ENCODE measurements at regions not wholly inside any gene's neighbourhood (a gene's known extent, or its start where the extent isn't known, plus 50 kb on each side); places are given as distances from the start of the nearest gene placed in this dataset.
"Not testable (repeated sequence)": the region's sequence is repeated elsewhere in the genome, so short reads cannot be mapped to it uniquely, and the experiment has no call there.

GRCh38 chr7:35955735-35956134 lies 154.9 kb downstream of the SEPTIN7 start:
- H4K8ac ChIP-seq (replicated peaks; ENCODE audit: insufficient read length, low read depth, low read length); H4K20me1 ChIP-seq (ENCODE audit: control insufficient read depth, insufficient read depth, insufficient read length); H3K9me3 Mint-ChIP-seq; H2BK5ac ChIP-seq (ENCODE audit: insufficient read length, low read length); H2AFZ ChIP-seq (ENCODE audit: low read length); H3K18ac ChIP-seq (ENCODE audit: insufficient read length, low read depth, low read length); H3K36me3 Mint-ChIP-seq (ENCODE audit: insufficient read depth in 1 of 3, low read depth in 3 of 3); DNase-seq; H4K5ac ChIP-seq (ENCODE audit: insufficient read length, low read depth, low read length); H3K23me2 ChIP-seq (ENCODE audit: insufficient read length, low read depth, low read length, poor library complexity, severe bottlenecking); H3K27ac Mint-ChIP-seq; H3K56ac ChIP-seq (ENCODE audit: insufficient read length, low read depth, low read length); H2BK120ac ChIP-seq (ENCODE audit: low read depth, low read length, poor library complexity, severe bottlenecking); H3K4me1 ChIP-seq (ENCODE audit: insufficient read depth, low read length); H3K4me3 Mint-ChIP-seq; H3K9me3 ChIP-seq (ENCODE audit: control insufficient read depth, low read depth, low read length); H3K4ac ChIP-seq (ENCODE audit: low read depth, low read length); H2BK15ac ChIP-seq (ENCODE audit: low read depth, low read length); H3K4me2 ChIP-seq (ENCODE audit: insufficient read depth, insufficient read length, low read length); H3T11ph ChIP-seq (ENCODE audit: low read length); H3K27me3 Mint-ChIP-seq (ENCODE audit: low read depth); H3K4me1 Mint-ChIP-seq; H2BK12ac ChIP-seq (ENCODE audit: insufficient read length, low read depth, low read length); H3K27ac ChIP-seq (ENCODE audit: insufficient read length, low read depth, low read length); H3K79me2 ChIP-seq (ENCODE audit: insufficient read depth, low read length); H3K14ac ChIP-seq (ENCODE audit: insufficient read depth, low read length); H3K23ac ChIP-seq (ENCODE audit: insufficient read length, low read depth, low read length); H4K91ac ChIP-seq (ENCODE audit: insufficient read length, low read depth, low read length); H2AK5ac ChIP-seq (ENCODE audit: insufficient read length, low read length); H3K9ac ChIP-seq (ENCODE audit: extremely low read depth, insufficient read length, low read length); H3K27me3 ChIP-seq (ENCODE audit: insufficient read depth, low read length); H3K79me1 ChIP-seq (ENCODE audit: insufficient read depth, low read depth, low read length, poor library complexity, severe bottlenecking); H2BK20ac ChIP-seq (ENCODE audit: low read depth, low read length, poor library complexity, severe bottlenecking): not testable (repeated sequence)
- WGBS (ENCODE audit: extremely low coverage, insufficient read length, low lambda C conversion rate), result no CpG with 5 or more reads among the region's 13 CpGs

DNA sequence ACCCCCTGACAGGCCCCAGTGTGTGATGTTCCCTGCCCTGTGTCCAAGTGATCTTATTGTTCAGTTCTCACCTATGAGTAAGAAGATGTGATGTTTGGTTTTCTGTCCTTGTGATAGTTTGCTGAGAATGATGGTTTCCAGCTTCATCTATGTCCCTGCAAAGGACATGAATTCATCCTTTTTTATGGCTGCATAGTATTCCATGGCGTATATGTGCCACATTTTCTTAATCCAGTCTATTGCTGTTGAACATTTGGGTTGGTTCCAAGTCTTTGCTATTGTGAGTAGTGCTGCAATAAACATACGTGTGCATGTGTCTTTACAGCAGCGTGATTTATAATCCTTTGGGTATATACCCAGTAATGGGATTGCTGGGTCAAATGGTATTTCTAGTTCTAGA lies 156.1 kb downstream of the SEPTIN7 start:
- not testable (repeated sequence) for H3K23ac ChIP-seq (ENCODE audit: insufficient read length, low read depth, low read length); H3K18ac ChIP-seq (ENCODE audit: insufficient read length, low read depth, low read length)
- no CpG with 5 or more reads among the region's 3 CpGs for WGBS (ENCODE audit: extremely low coverage, insufficient read length, low lambda C conversion rate)

More for the DNA sequence above, 156.1 kb downstream of the SEPTIN7 start:
- H3K9me3 Mint-ChIP-seq; H3K23me2 ChIP-seq (ENCODE audit: insufficient read length, low read depth, low read length, poor library complexity, severe bottlenecking); H2BK120ac ChIP-seq (ENCODE audit: low read depth, low read length, poor library complexity, severe bottlenecking); H3K9ac ChIP-seq (ENCODE audit: extremely low read depth, insufficient read length, low read length); H2BK15ac ChIP-seq (ENCODE audit: low read depth, low read length); H3K79me1 ChIP-seq (ENCODE audit: insufficient read depth, low read depth, low read length, poor library complexity, severe bottlenecking); H3K14ac ChIP-seq (ENCODE audit: insufficient read depth, low read length); H3K4ac ChIP-seq (ENCODE audit: low read depth, low read length); H3K27ac Mint-ChIP-seq; H4K20me1 ChIP-seq (ENCODE audit: control insufficient read depth, insufficient read depth, insufficient read length); H3K4me1 Mint-ChIP-seq; H3K56ac ChIP-seq (ENCODE audit: insufficient read length, low read depth, low read length); H4K5ac ChIP-seq (ENCODE audit: insufficient read length, low read depth, low read length); H3K36me3 Mint-ChIP-seq (ENCODE audit: insufficient read depth in 1 of 3, low read depth in 3 of 3); DNase-seq; H3K27me3 Mint-ChIP-seq (ENCODE audit: low read depth); H3K27me3 ChIP-seq (ENCODE audit: insufficient read depth, low read length); H2BK12ac ChIP-seq (ENCODE audit: insufficient read length, low read depth, low read length); H4K8ac ChIP-seq (replicated peaks; ENCODE audit: insufficient read length, low read depth, low read length); H2AFZ ChIP-seq (ENCODE audit: low read length); H3K4me3 Mint-ChIP-seq; H3K4me1 ChIP-seq (ENCODE audit: insufficient read depth, low read length); H4K91ac ChIP-seq (ENCODE audit: insufficient read length, low read depth, low read length); H3T11ph ChIP-seq (ENCODE audit: low read length); H3K9me3 ChIP-seq (ENCODE audit: control insufficient read depth, low read depth, low read length); H3K27ac ChIP-seq (ENCODE audit: insufficient read length, low read depth, low read length); H2AK5ac ChIP-seq (ENCODE audit: insufficient read length, low read length); H3K4me2 ChIP-seq (ENCODE audit: insufficient read depth, insufficient read length, low read length); H2BK20ac ChIP-seq (ENCODE audit: low read depth, low read length, poor library complexity, severe bottlenecking); H2BK5ac ChIP-seq (ENCODE audit: insufficient read length, low read length); H3K79me2 ChIP-seq (ENCODE audit: insufficient read depth, low read length): not testable (repeated sequence)
